HG02610 (cell line): ENCODE measurements at regions not wholly inside any gene's neighbourhood (a gene's known extent, or its start where the extent isn't known, plus 50 kb on each side); places are given as distances from the start of the nearest gene placed in this dataset.

Experiments
- ATAC-seq: cut with Tn5 transposase; IDR thresholded peaks from one replicate; pipeline ENCODE4 v1.9.1; 2021; ENCODE audit warnings: mild to moderate bottlenecking, moderate library complexity; ENCODE audit not compliant: unreplicated experiment

DNA sequence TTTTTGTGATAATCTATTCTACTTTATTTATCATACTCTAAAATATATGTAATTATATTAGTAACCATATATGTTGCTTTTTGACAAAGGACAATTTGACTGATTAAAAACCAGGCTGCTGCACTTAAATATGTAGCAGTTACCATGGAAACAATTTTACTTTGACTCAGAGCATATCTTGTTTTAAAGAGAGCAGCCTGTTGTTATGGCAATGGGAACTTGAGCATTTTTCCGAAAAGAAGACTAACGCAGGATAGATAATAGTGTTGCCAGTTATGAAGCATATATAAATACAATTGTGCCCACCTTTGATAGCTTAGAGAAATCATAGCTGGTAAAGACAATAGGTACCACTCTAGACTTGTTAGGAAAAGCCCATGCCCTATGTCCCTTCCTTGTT is 283.0 kb downstream of the GASK1B start:
- no peak for ATAC-seq

DNA sequence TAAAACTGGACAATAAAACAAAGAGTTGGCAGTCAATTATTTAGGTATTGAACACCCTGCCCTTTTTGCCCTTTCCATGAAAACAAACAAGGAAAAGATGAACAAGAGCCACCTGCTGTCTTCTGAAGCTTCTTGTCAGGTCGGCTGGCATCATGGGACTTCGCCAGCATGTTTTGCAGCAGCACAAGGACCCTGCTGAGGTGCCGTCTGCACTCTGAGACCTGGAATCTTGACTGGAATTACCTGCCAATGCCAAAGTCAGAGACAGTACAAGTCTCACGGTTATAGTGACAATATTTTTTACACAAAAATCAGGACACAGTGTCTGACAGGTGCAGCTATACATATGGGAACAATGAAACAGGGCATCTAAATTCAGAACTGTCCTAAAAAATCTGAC is 284.5 kb downstream of the GASK1B start:
- ATAC-seq, result no peak

GRCh38 chr4:157887316-157887715 is 285.5 kb downstream of the GASK1B start:
- ATAC-seq, result no peak

- ATAC-seq, result no peak
Measured at GRCh38 chr4:157886645-157887044, 286.2 kb downstream of the GASK1B start.

- no peak for ATAC-seq
Measured at GRCh38 chr4:157885811-157886210, 287.0 kb downstream of the GASK1B start.

DNA sequence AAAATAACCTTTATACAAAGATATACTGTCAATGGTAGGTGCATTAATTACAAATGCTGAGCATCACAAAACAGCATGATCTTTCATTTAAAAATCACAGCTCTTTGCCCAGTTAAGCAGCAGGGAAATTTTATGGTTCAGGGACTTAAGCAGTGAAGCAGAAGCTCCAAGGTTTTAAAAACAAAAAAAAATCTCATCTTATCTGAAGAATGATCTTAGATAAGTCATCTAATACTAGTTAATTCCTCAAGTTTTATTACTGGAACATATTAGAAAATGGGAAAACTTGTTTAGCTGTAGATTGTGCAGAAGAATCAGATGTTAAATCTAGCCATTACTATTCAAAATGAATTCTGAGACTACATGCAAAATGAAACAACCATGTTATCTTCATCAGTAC is 289.9 kb downstream of the GASK1B start:
- no peak for ATAC-seq

GRCh38 chr4:157880761-157881160 is 292.1 kb downstream of the GASK1B start:
- no peak for ATAC-seq

DNA sequence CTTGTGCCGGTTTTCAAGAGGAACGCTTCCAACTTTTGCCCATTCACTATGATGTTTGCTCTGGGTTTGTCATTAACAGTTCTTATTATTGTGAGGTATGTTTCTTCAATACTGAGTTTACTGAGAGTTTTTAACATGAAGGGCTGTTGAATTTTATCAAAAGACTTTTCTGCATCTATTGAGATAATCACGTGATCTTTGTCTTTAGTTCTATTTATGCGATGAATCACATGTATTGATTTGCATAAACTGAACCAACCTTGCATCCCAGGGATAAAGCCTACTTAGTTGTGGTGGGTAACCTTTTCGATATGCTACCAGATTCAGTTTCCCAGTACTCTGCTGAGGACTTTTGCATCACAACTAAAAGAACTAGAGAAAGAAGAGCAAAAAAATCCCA is 318.0 kb downstream of the GASK1B start:
- ATAC-seq, result no peak

DNA sequence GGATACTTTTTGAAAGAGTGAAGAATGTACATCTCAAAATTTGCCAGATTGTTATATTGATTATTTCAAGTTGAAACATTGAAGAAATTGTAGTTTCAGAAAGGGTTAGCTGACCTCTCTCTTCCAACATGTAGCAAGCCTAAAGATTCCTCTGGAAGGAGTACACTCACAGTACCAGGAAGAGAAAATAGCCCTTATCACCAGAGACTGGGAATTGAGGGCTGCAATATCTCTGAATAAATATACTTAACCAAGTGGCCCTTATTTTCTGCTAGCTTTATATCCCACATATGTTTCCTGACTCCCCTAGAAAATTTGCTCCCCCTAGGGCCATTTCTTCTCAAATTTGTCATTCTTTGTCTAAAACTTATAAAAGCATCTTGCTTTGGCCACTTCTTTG is 332.2 kb downstream of the GASK1B start:
- no peak for ATAC-seq

DNA sequence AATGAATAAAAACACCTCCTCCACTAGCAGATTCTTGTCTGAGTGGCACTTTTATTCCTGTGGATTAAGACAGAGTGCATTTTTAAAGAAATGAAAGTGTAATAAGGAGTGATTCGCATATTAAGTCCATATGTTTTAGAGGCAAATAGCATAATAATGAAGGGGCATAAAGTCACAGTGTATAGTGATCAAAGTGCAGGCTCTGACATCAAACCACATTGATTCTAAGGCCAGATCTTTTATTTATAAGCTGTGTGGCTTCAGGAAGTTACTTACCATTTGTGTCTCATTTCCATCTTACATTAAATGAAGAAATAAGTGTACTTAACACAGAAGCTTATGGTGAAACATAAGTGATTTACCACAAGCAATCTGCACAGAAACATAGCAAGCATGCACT is 332.8 kb downstream of the GASK1B start:
- no peak for ATAC-seq

- ATAC-seq, result no peak
Measured at GRCh38 chr4:157838366-157838765, 334.5 kb downstream of the GASK1B start.

- ATAC-seq, result no peak
Measured at GRCh38 chr4:157837071-157837703, 335.6 kb downstream of the GASK1B start.

DNA sequence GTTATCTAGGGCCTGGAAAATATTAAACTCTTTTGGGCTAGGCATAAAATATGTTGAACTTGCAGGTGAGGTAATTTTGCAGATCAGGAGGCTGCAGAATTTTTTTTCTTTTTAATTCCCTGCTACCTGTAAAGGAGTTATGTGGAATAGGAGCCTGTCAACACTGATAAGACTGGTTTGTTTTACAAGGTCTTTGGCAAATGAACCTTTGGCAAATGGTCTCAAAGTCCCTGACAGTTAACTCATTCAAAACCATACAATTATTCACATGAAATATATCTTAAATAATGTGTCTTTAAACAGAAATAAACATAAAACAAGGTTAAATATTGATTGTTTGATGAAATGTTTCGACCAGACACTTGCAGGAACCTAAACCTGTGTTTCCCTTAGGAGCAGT is 340.2 kb downstream of the GASK1B start:
- no peak for ATAC-seq

DNA sequence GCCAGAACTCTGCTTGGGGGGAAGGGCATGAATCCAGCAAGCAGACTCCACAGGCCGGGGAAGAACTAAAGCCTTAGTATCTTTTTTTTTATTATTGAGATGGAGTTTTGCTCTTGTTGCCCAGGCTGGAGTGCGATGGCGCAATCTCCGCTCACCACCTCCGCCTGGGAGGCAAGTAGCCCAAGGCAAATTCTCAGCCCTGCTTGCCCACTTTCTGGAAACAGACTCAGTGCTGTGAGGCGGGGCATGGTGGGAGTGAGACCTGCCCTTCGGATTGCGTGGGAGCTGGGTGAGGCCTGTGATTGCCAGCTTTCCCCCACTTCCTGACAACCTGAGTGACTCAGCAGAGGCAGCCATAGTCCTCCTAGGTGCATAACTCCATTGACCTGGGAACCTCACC is 348.8 kb downstream of the GASK1B start:
- ATAC-seq, result no peak

DNA sequence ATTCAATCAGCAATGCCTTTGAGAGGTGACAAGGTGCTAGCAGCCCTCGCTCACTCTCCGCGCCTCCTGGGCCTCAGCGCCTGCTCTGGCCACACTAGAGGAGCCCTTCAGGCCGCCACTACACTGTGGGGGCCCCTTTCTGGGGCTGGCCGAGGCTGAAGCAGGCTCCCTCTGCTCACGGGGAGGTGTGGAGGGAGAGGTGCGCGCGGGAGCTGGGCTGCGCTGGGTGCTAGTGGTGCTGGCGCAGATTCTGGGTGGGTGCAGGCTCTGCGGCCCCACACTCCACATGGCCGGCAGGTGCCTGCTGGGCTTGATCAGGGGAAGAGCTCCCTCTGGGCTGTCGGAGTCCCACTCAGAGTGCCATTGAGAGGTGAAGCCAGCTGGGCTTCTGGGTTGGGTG is 351.0 kb downstream of the GASK1B start:
- no peak for ATAC-seq

DNA sequence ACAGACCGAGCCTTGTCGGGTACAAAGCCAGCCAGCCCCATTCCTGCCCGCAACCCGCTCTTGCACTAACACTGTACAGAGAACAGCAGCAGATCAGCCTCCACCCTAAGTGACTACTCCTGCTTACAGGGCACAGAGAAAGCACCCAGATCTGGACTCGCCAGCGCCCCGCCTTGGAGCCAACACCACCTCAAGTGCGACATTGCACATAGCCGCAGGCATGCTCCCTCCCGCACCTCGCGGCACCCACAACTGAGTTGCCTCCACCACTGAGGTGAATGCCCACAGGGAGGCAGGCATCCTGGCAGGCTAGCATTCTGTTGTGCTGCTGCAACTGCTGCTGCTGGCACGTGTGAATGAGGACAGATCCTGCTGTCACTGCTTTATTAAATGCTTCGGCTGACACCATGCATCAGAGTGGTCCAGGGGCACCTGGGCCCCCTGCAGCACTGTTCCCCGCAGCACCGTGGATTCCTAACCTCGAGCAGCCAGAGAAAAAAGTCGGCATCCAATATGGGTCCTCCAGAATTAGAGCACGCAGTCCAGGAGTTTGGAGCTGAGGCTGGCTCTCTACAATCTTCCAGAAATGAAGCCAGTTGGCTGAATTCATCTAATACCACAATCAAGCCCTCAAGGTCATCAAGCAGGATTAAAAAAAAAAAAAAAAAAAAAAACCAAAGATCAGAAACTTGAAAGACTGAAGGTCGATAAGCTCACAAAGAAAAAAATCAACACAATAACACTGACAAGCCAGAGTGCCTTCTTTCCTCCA is 352.9 kb downstream of the GASK1B start:
- ATAC-seq, result no peak

GRCh38 chr4:157818946-157819692 is 353.7 kb downstream of the GASK1B start:
- no peak for ATAC-seq

DNA sequence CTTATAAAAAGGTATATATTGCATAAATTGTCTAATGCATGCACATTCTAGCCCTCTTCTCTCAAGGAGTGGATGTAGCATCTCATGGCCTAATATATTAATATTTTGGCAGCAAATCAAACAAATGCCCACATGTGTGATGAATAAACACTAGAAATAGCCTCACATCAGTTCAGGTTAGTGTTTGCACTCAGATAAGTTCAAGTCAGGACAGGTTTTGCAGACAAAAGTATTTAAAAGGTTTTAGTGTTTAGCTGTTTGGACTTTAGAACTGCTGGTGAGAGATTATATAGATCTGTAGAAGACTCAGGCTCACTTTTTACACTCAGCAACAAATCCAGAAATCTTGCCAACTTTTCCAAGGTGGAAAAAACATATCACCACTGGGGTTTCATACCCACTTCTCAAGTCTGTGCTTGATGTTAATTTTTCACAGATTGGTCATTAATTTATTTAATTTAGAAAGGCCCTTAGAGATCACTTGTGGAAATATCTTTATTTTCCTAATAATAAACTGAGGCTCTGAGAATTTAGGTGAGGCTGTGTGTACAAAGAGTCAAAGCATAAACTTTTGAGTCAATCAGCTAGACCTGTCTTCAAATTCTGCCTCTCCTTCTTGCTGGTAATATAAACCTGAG is 362.6 kb downstream of the GASK1B start:
- no peak for ATAC-seq

- ATAC-seq, result no peak
Measured at GRCh38 chr4:157808796-157809383, 363.9 kb downstream of the GASK1B start.

DNA sequence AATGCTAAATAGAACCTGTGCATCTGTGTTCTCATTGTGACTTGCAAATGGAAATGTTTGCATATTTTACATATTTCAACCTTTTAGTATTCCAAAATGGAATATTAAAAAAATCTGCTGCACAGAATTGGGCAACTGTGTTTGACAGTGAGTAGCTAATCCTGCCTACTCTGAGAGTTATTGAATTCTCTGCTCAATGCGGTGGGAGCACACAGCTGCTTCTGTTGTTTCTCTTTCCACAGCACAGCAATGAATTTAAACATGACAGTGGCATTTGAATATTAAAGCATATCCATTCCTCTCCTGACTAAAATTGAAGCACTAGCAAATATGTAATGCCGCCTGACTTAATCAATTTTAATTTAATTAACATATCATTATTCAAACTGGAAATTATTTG is 366.6 kb downstream of the GASK1B start:
- no peak for ATAC-seq

DNA sequence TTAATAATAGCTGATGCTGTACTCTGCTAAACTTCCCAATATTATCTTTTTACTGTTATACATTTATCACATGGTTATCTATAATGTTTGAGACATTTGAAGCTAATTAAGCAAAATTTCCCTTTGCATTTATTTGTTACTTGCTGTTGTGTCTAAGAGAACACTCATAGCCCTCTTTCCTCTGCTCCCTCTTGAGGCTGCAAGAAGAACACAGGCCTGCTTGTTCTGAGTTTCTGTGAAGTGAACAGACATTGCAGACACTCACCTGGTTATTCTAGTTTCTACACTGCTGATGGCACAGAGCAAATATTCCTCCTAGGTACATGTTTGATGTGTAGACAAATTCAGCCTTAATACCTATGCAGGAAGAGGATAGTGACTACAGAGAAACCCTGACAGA is 367.8 kb downstream of the GASK1B start:
- ATAC-seq, result no peak
